H1 (cell line): ENCODE measurements at regions not wholly inside any gene's neighbourhood (a gene's known extent, or its start where the extent isn't known, plus 50 kb on each side); places are given as distances from the start of the nearest gene placed in this dataset.

Source experiments
- ASH2L ChIP-seq: fragments of 200-600, 300-600 bp; sonication (generic); IDR thresholded peaks from one replicate; pipeline ENCODE4 v1.7.1; 2017; ENCODE audit warnings: low read length
- ATF2 ChIP-seq: IDR thresholded peaks from 2 replicates; pipeline ENCODE4 v1.6.1; 2012; ENCODE audit warnings: low read length, inconsistent platforms
- HDAC2 ChIP-seq, 2 experiments: fragments of 300-600 bp in 1 of 2; sonication (generic) in 1 of 2; IDR thresholded peaks; 2 replicates each; pipeline ENCODE4 v1.6.1; 2011 to 2012; ENCODE audit warnings: low read depth in 2 of 2, low read length in 2 of 2, mild to moderate bottlenecking in 2 of 2, moderate library complexity in 2 of 2, borderline replicate concordance in 1 of 2, inconsistent platforms in 1 of 2
- HDAC6 ChIP-seq: IDR thresholded peaks from one replicate; pipeline ENCODE4 v1.7.1; 2012; ENCODE audit warnings: low read depth, mild to moderate bottlenecking, inconsistent platforms, low read length, moderate library complexity
- KDM4A ChIP-seq: IDR thresholded peaks from one replicate; pipeline ENCODE4 v1.7.1; 2012; ENCODE audit warnings: low read depth, mild to moderate bottlenecking, moderate library complexity, low read length, inconsistent platforms; ENCODE audit not compliant: severe bottlenecking
- SIX5 ChIP-seq: IDR thresholded peaks from 2 replicates; pipeline ENCODE4 v1.6.1; 2011; ENCODE audit warnings: mild to moderate bottlenecking, low read depth, low read length
- SP2 ChIP-seq: IDR thresholded peaks from 2 replicates; pipeline ENCODE4 v1.6.1; 2012; ENCODE audit warnings: mild to moderate bottlenecking, low read length, inconsistent platforms
- TBP ChIP-seq: IDR thresholded peaks from 2 replicates; pipeline ENCODE4 v1.6.1; 2011; ENCODE audit warnings: low read depth, low read length, improper control_type of control experiment
- TEAD4 ChIP-seq: IDR thresholded peaks from 2 replicates; pipeline ENCODE4 v1.6.1; 2012; ENCODE audit warnings: low read depth, low read length, inconsistent platforms, mixed read lengths

GRCh38 chr16:49959552-49960277, 65.3 kb upstream of the CNEP1R1 start (continued):
- TF ChIP-seq KDM4A, result no peak
- no peak for TF ChIP-seq ASH2L
- TF ChIP-seq ATF2, result no peak
- no peak for TF ChIP-seq TBP
- no peak for TF ChIP-seq SIX5
- no peak for TF ChIP-seq SP2
- TF ChIP-seq TEAD4, result no peak
- TF ChIP-seq HDAC6, result no peak
- TF ChIP-seq HDAC2 (IDR thresholded peaks at IDR 0.05; ENCODE audit: borderline replicate concordance in 1 of 2, low read depth in 2 of 2, low read length in 2 of 2), result no peak
